Hepatocyte (in vitro differentiated cells): ENCODE measurements at regions not wholly inside any gene's neighbourhood (a gene's known extent, or its start where the extent isn't known, plus 50 kb on each side); places are given as distances from the start of the nearest gene placed in this dataset.
"Not testable (repeated sequence)": the region's sequence is repeated elsewhere in the genome, so short reads cannot be mapped to it uniquely, and the experiment has no call there.

Experiments used
- DNase-seq: peaks from one replicate; pipeline ENCODE4 v3.0.0-alpha.2; 2016; ENCODE audit warnings: low spot score
- H2AFZ ChIP-seq: fragments of 200-600 bp; sonication (generic); 2 replicates; pipeline ENCODE4 v1.6.0; 2016; ENCODE audit warnings: antibody characterized with exemption, mild to moderate bottlenecking
- H3K27ac ChIP-seq: fragments of 200-600 bp; sonication (generic); 2 replicates; pipeline ENCODE4 v1.5.1; 2016; ENCODE audit warnings: mild to moderate bottlenecking
- H3K27me3 ChIP-seq: fragments of 200-600 bp; sonication (generic); 2 replicates; pipeline ENCODE4 v1.6.1; 2016
- H3K36me3 ChIP-seq: fragments of 200-600 bp; sonication (generic); replicated peaks from 2 replicates; pipeline ENCODE4 v1.5.1; 2016; ENCODE audit warnings: low read depth; ENCODE audit not compliant: insufficient read depth
- H3K4me1 ChIP-seq: fragments of 200-600 bp; sonication (generic); 2 replicates; pipeline ENCODE4 v1.5.1; 2016; ENCODE audit warnings: mild to moderate bottlenecking, moderate library complexity; ENCODE audit not compliant: insufficient read depth
- H3K4me2 ChIP-seq: fragments of 200-600 bp; sonication (generic); 2 replicates; pipeline ENCODE4 v1.6.0; 2016
- H3K4me3 ChIP-seq: fragments of 200-600 bp; sonication (generic); 2 replicates; pipeline ENCODE4 v1.5.1; 2016; ENCODE audit warnings: mild to moderate bottlenecking
- H3K79me2 ChIP-seq: fragments of 200-600 bp; sonication (generic); 2 replicates; pipeline ENCODE4 v1.6.0; 2017; ENCODE audit warnings: mild to moderate bottlenecking
- H3K9me2 ChIP-seq: fragments of 200-600 bp; sonication (generic); replicated peaks from 2 replicates; pipeline ENCODE4 v1.6.0; 2017; ENCODE audit warnings: mild to moderate bottlenecking; ENCODE audit not compliant: insufficient read depth
- H3K9me3 ChIP-seq: fragments of 200-600 bp; sonication (generic); 2 replicates; pipeline ENCODE4 v1.5.1; 2016; ENCODE audit warnings: low read depth, mild to moderate bottlenecking
- H4K20me1 ChIP-seq: fragments of 200-600 bp; sonication (generic); 2 replicates; pipeline ENCODE4 v1.6.0; 2016; ENCODE audit warnings: mild to moderate bottlenecking; ENCODE audit not compliant: insufficient read depth, poor library complexity, severe bottlenecking
- EZH2 ChIP-seq: fragments of 200-600 bp; sonication (generic); IDR thresholded peaks from 2 replicates; pipeline ENCODE4 v1.6.1; 2016; ENCODE audit warnings: antibody characterized with exemption, mild to moderate bottlenecking, borderline replicate concordance
- EZH2phosphoT487 ChIP-seq: fragments of 200-600 bp; sonication (generic); IDR thresholded peaks from one replicate; pipeline ENCODE4 v1.6.1; 2018; ENCODE audit warnings: antibody characterized with exemption, mild to moderate bottlenecking, low read depth, moderate library complexity; ENCODE audit not compliant: unreplicated experiment, severe bottlenecking
- WGBS: methylation state at CpG from one replicate; pipeline ENCODE4 v1.1.6; 2016; ENCODE audit warnings: low lambda C conversion rate; ENCODE audit errors: missing lambda C conversion rate; 5-methylcytosine and 5-hydroxymethylcytosine counted together
- TF ChIP-seq, protein P1 (sequence below): fragments of 200-600 bp; sonication (generic); IDR thresholded peaks from 2 replicates; pipeline ENCODE4 v1.5.1; 2016; ENCODE audit warnings: antibody characterized with exemption, mild to moderate bottlenecking; ENCODE audit not compliant: poor library complexity

DNA sequence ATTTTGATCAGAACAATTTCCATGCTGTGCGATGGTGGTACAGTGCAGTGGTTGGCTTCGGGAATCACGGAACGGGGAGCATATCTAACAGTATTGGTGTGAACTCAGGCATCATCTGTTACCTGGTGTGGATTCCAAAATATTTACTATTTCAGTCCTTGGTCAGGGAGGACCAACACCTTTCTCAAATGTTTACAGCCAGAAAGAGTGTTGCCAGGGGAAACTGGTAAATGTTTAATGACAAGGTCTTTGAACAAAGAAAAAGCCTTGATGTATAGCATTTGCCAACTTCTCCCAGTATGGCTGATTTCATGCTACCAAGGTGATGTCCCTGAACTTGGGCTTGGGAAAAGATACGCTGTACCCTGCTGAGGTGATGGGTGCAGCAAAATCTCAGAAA, 145.6 kb upstream of the POC5 start:
- Histone ChIP-seq H3K79me2 (no peaks in the 10 kb centered on the region), H3K9me2 (no peaks in the 10 kb centered on the region), H3K36me3 (no peaks in the 10 kb centered on the region), H2AFZ (no peak overlapping the region), H4K20me1 (no peaks in the 10 kb centered on the region), H3K27me3 (no peaks in the 10 kb centered on the region), H3K27ac (no peak overlapping the region), H3K4me3 (no peak overlapping the region), H3K4me2 (no peak overlapping the region), H3K9me3 (no peaks in the 10 kb centered on the region), H3K4me1 (no peaks in the 10 kb centered on the region)
- no peak for DNase-seq
- TF ChIP-seq EZH2 (no peak), EZH2phosphoT487 (no peak)
- TF ChIP-seq, protein P1, sequence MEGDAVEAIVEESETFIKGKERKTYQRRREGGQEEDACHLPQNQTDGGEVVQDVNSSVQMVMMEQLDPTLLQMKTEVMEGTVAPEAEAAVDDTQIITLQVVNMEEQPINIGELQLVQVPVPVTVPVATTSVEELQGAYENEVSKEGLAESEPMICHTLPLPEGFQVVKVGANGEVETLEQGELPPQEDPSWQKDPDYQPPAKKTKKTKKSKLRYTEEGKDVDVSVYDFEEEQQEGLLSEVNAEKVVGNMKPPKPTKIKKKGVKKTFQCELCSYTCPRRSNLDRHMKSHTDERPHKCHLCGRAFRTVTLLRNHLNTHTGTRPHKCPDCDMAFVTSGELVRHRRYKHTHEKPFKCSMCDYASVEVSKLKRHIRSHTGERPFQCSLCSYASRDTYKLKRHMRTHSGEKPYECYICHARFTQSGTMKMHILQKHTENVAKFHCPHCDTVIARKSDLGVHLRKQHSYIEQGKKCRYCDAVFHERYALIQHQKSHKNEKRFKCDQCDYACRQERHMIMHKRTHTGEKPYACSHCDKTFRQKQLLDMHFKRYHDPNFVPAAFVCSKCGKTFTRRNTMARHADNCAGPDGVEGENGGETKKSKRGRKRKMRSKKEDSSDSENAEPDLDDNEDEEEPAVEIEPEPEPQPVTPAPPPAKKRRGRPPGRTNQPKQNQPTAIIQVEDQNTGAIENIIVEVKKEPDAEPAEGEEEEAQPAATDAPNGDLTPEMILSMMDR: no peak
- 76% methylated on average over 5 of the region's 5 CpGs for WGBS

DNA sequence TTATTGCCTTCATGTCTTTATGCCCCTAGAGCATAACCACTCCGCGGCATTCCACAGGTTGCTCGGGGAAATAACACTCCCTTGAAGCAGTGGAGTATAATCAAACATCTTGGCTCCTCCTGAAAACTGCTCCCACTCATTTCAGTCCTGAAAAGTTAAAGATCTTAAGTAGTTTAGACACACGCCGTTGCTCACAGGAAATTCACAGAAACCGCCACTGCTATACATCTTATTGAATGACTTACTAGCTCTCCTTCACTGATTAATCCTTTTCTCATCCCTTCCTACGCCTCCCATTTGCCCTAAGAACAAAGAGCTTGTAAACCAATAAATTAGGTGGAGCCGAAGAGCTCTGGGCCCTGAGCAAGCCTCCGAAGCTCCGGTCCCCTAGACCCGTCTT, 142.4 kb upstream of the POC5 start:
- H3K27me3 ChIP-seq, H3K4me2 ChIP-seq, H3K27ac ChIP-seq, H3K9me3 ChIP-seq, H3K4me3 ChIP-seq, H3K79me2 ChIP-seq, H3K9me2 ChIP-seq, H4K20me1 ChIP-seq, DNase-seq, H3K4me1 ChIP-seq, H2AFZ ChIP-seq, H3K36me3 ChIP-seq: not testable (repeated sequence)
- 85% methylated on average over 11 of the region's 11 CpGs for WGBS

GRCh38 chr5:75856056-75856455, 138.8 kb upstream of the POC5 start:
- no peak for TF ChIP-seq EZH2phosphoT487
- TF ChIP-seq EZH2: no peak
- TF ChIP-seq, protein P1: no peak
- Histone ChIP-seq H3K4me2 (no peak overlapping the region), H3K9me2 (no peaks in the 10 kb centered on the region), H3K79me2 (no peaks in the 10 kb centered on the region), H4K20me1 (no peaks in the 10 kb centered on the region), H2AFZ (no peak overlapping the region), H3K36me3 (no peaks in the 10 kb centered on the region), H3K4me3 (no peak overlapping the region), H3K9me3 (no peaks in the 10 kb centered on the region), H3K27me3 (no peaks in the 10 kb centered on the region), H3K4me1 (no peaks in the 10 kb centered on the region), H3K27ac (no peak overlapping the region)
- DNase-seq: no peak

DNA sequence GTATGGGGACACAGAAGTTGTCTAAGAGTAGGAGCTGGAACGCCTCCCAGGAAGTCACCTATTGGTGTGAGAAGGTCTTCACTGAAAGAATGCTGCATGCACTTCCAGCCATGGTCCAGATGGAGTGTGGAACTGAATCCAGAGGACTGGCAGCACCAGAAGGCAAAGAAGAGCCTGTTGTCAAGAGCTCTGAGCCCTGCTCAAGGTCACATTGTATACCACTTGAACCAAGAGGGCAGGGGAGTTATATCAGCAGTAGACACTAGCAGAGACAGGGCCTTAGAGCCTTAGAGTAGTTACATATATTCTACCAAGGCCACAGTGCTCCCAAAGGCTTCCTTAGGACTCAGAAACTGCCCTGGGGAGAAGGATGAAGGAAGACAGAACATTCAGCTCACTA, 130.8 kb upstream of the POC5 start:
- WGBS: 75% methylated on average over 1 of the region's 1 CpG
- TF ChIP-seq, protein P1: no peak
- TF ChIP-seq EZH2 (no peak), EZH2phosphoT487 (no peak)

More for the DNA sequence above, 130.8 kb upstream of the POC5 start:
- Histone ChIP-seq H4K20me1 (no peaks in the 10 kb centered on the region), H3K36me3 (no peaks in the 10 kb centered on the region), H3K4me3 (no peak overlapping the region), H3K4me2 (no peak overlapping the region), H2AFZ (no peak overlapping the region), H3K79me2 (no peaks in the 10 kb centered on the region), H3K27ac (no peak overlapping the region), H3K4me1 (peaks cover 3% of the 10 kb centered on the region), H3K9me3 (no peaks in the 10 kb centered on the region), H3K27me3 (no peaks in the 10 kb centered on the region), H3K9me2 (no peaks in the 10 kb centered on the region)
- no peak for DNase-seq
